PC-3 (cell line): ENCODE measurements at regions not wholly inside any gene's neighbourhood (a gene's known extent, or its start where the extent isn't known, plus 50 kb on each side); places are given as distances from the start of the nearest gene placed in this dataset.

Experiments used
- EZH2 ChIP-seq: fragments of 300-600 bp; sonication (generic); IDR thresholded peaks from one replicate; pipeline ENCODE4 v1.6.1; 2017; ENCODE audit warnings: antibody characterized with exemption, mild to moderate bottlenecking, low read length; ENCODE audit not compliant: unreplicated experiment
- EZH2phosphoT487 ChIP-seq: fragments of 300-600 bp; sonication (generic); IDR thresholded peaks from 2 replicates; pipeline ENCODE4 v1.6.1; 2018; ENCODE audit warnings: mild to moderate bottlenecking, antibody characterized with exemption, low read length, borderline replicate concordance
- TF ChIP-seq, protein P1 (sequence below): fragments of 300-600 bp; sonication (generic); conservative IDR thresholded peaks from 2 replicates; pipeline ENCODE4 v1.5.1; 2017; ENCODE audit warnings: antibody characterized with exemption, low read depth, mild to moderate bottlenecking, low read length

GRCh38 chr10:28874210-28874609, 196.9 kb downstream of the BAMBI start:
- TF ChIP-seq, protein P1, sequence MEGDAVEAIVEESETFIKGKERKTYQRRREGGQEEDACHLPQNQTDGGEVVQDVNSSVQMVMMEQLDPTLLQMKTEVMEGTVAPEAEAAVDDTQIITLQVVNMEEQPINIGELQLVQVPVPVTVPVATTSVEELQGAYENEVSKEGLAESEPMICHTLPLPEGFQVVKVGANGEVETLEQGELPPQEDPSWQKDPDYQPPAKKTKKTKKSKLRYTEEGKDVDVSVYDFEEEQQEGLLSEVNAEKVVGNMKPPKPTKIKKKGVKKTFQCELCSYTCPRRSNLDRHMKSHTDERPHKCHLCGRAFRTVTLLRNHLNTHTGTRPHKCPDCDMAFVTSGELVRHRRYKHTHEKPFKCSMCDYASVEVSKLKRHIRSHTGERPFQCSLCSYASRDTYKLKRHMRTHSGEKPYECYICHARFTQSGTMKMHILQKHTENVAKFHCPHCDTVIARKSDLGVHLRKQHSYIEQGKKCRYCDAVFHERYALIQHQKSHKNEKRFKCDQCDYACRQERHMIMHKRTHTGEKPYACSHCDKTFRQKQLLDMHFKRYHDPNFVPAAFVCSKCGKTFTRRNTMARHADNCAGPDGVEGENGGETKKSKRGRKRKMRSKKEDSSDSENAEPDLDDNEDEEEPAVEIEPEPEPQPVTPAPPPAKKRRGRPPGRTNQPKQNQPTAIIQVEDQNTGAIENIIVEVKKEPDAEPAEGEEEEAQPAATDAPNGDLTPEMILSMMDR, result no peak
- no peak for TF ChIP-seq EZH2
- no peak for TF ChIP-seq EZH2phosphoT487
